ENCODE measurements at regions not wholly inside any gene's neighbourhood (a gene's known extent, or its start where the extent isn't known, plus 50 kb on each side); places are given as distances from the start of the nearest gene placed in this dataset.

GRCh38 chr18:45175511-45175910 lies 439.8 kb upstream of the SLC14A2 start:
- ATAC-seq (ENCODE audit: low read depth) = no peak
- Mint-ChIP-seq H3K4me3 (no peak overlapping the region), H3K9me3 (ENCODE audit: insufficient read depth) (no peaks in the 10 kb centered on the region), H3K27ac (no peak overlapping the region), H3K27me3 (peaks cover 6% of the 10 kb centered on the region), H3K4me1 (peaks cover 4% of the 10 kb centered on the region)
- H3K4me3 ChIP-seq (ENCODE audit: control extremely low read depth in 1 of 5, extremely low read depth in 1 of 5, insufficient read depth in 1 of 5, low read depth in 2 of 5, low read length in 4 of 5) = no peak overlapping the region
- no peak for DNase-seq
- TF ChIP-seq CTCF (IDR thresholded peaks at IDR 0.05) (no peak), EZH2 (IDR thresholded peaks at IDR 0.05; ENCODE audit: borderline replicate concordance, insufficient read depth, low read depth, low read length, poor library complexity, severe bottlenecking) (no peak)
- H3K36me3 ChIP-seq (replicated peaks in 1 of 2; ENCODE audit: control extremely low read depth in 1 of 2, control insufficient read depth in 1 of 2, extremely low read depth in 1 of 2, insufficient read depth in 2 of 2, low read length in 1 of 2) = no peaks in the 10 kb centered on the region
- H3K79me2 ChIP-seq (ENCODE audit: control insufficient read depth, insufficient read depth, low read length) = no peaks in the 10 kb centered on the region
- intact Hi-C loops (cut with micrococcal nuclease) = no loop called here
- H3K4me2 ChIP-seq (replicated peaks; ENCODE audit: low read depth, low read length, poor library complexity, severe bottlenecking) = no peak overlapping the region
- no peaks in the 10 kb centered on the region for H3K4me1 ChIP-seq (ENCODE audit: control insufficient read depth in 2 of 2, insufficient read depth in 2 of 2, low read length in 2 of 2)
- no peak overlapping the region for H3K9ac ChIP-seq (ENCODE audit: low read length)
- no peak overlapping the region for H3K27ac ChIP-seq (ENCODE audit: low read length in 2 of 2)
- no peaks in the 10 kb centered on the region for H3K9me3 ChIP-seq (ENCODE audit: control extremely low read depth in 1 of 3, control insufficient read depth in 2 of 3, insufficient read depth in 1 of 3, low read length in 2 of 3)
- no peaks in the 10 kb centered on the region for H4K20me1 ChIP-seq (ENCODE audit: control insufficient read depth, insufficient read depth, low read length, poor library complexity, severe bottlenecking)
- no peaks in the 10 kb centered on the region for H3K27me3 ChIP-seq (replicated peaks in 1 of 4; ENCODE audit: control extremely low read depth in 1 of 4, control insufficient read depth in 3 of 4, insufficient read depth in 4 of 4, low read length in 3 of 4)
- ChIA-PET CTCF (no interaction called here), POLR2A (no interaction called here)
- 95% methylated on average over 2 of the region's 2 CpGs for WGBS (ENCODE audit: insufficient coverage)
- no peak overlapping the region for H2AFZ ChIP-seq (ENCODE audit: insufficient read depth, low read depth, low read length, poor library complexity, severe bottlenecking)

GRCh38 chr18:45186832-45187231 lies 428.4 kb upstream of the SLC14A2 start:
- Histone ChIP-seq H4K20me1 (ENCODE audit: control insufficient read depth, insufficient read depth, low read length, poor library complexity, severe bottlenecking) (no peaks in the 10 kb centered on the region), H3K27ac (ENCODE audit: low read length in 2 of 2) (no peak overlapping the region), H3K9me3 (ENCODE audit: control extremely low read depth in 1 of 3, control insufficient read depth in 2 of 3, insufficient read depth in 1 of 3, low read length in 2 of 3) (no peaks in the 10 kb centered on the region), H2AFZ (ENCODE audit: insufficient read depth, low read depth, low read length, poor library complexity, severe bottlenecking) (no peak overlapping the region), H3K4me3 (ENCODE audit: control extremely low read depth in 1 of 5, extremely low read depth in 1 of 5, insufficient read depth in 1 of 5, low read depth in 2 of 5, low read length in 4 of 5) (no peak overlapping the region), H3K4me1 (ENCODE audit: control insufficient read depth in 2 of 2, insufficient read depth in 2 of 2, low read length in 2 of 2) (no peaks in the 10 kb centered on the region), H3K9ac (ENCODE audit: low read length) (no peak overlapping the region), H3K27me3 (replicated peaks in 1 of 4; ENCODE audit: control extremely low read depth in 1 of 4, control insufficient read depth in 3 of 4, insufficient read depth in 4 of 4, low read length in 3 of 4) (no peaks in the 10 kb centered on the region), H3K36me3 (replicated peaks in 1 of 2; ENCODE audit: control extremely low read depth in 1 of 2, control insufficient read depth in 1 of 2, extremely low read depth in 1 of 2, insufficient read depth in 2 of 2, low read length in 1 of 2) (no peaks in the 10 kb centered on the region), H3K79me2 (ENCODE audit: control insufficient read depth, insufficient read depth, low read length) (no peaks in the 10 kb centered on the region), H3K4me2 (replicated peaks; ENCODE audit: low read depth, low read length, poor library complexity, severe bottlenecking) (no peak overlapping the region)
- Mint-ChIP-seq H3K4me1 (peaks cover 2% of the 10 kb centered on the region), H3K9me3 (ENCODE audit: insufficient read depth) (no peaks in the 10 kb centered on the region), H3K27ac (no peak overlapping the region), H3K4me3 (no peak overlapping the region), H3K27me3 (no peaks in the 10 kb centered on the region)
- 67% methylated on average over 1 of the region's 3 CpGs for WGBS (ENCODE audit: insufficient coverage)
- ATAC-seq (ENCODE audit: low read depth) (no peak), DNase-seq (no peak)
- no peak for TF ChIP-seq EZH2 (IDR thresholded peaks at IDR 0.05; ENCODE audit: borderline replicate concordance, insufficient read depth, low read depth, low read length, poor library complexity, severe bottlenecking)
- no peak for TF ChIP-seq CTCF (IDR thresholded peaks at IDR 0.05)
- intact Hi-C loops (cut with micrococcal nuclease) = no loop called here
- CTCF ChIA-PET = no interaction called here
- POLR2A ChIA-PET = no interaction called here
